GM18873 (cell line): ENCODE measurements at regions not wholly inside any gene's neighbourhood (a gene's known extent, or its start where the extent isn't known, plus 50 kb on each side); places are given as distances from the start of the nearest gene placed in this dataset.

ENCODE experiments used
- ATAC-seq: cut with Tn5 transposase; IDR thresholded peaks from one replicate; pipeline ENCODE4 v1.9.1; 2021; ENCODE audit warnings: mild to moderate bottlenecking, moderate library complexity, moderate number of reproducible peaks; ENCODE audit not compliant: unreplicated experiment, low FRiP score

DNA sequence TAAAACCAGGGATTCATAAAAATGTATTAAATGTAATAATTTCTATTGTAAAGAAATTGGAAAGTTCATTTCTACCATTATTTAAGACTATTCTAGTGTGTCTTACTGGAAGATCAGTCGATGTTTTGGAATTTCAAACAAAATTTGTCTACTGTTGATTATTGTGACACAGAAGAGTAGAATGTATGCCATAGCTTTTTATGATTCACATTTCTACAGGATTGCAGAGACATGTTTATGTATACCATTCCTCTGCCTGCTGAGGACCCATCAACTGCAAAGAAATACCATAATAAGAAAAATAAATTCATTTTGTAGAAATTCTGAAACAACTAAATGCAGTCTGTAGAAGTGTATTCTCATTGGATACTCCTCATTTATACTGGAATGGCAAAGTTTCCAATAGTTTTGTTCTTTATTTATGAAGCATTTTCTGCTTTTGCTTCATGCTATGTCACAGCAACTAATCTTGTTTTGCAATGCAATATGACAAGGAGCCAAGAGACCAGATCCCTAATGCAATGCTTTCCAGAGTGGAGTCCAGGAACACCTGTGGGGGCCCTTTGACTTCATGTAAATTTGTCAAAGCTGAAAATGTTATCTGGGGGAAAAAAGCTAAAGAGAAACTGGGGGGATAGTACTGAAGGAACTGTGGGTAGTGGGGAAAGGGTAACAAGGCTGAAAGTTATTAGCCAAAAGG lies 172.9 kb upstream of the LRIG3 start:
- no peak for ATAC-seq

DNA sequence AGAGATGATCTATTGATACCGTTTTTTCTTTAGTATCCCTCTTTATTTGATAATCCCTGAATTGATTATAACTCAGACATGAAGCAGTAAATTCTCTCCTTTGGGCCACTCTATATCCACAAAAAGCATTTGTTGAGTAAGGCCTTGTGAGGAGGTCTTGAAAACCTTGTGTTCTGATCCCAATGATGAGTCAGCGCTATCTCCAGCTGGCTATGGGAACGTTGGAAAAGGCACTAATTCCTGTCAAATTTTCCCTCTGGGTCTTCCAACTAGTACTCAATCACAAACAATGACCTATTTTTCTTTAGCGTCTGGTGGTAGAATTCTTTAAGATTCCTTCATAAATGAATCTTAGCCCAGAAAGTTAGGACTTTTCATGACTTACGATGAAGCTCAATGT lies 168.4 kb upstream of the LRIG3 start:
- no peak for ATAC-seq

DNA sequence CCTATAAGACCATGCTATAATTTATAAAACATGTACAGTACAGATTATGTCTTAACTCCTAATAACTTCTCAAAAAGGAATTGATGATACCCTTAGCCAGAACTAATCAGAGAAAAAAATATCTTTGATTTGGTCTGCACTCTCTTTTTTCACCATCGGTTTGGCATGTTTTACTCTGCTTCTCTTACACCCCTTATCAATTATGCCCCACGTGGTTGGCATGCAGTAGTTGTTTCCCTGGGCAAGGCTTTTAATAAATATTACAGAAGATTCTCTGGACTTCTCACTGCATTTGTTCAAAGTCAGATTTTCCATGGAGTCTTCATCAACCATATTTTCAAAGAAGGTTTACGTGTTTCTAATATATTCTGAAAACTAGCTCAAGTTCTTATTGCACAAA lies 167.4 kb upstream of the LRIG3 start:
- no peak for ATAC-seq

DNA sequence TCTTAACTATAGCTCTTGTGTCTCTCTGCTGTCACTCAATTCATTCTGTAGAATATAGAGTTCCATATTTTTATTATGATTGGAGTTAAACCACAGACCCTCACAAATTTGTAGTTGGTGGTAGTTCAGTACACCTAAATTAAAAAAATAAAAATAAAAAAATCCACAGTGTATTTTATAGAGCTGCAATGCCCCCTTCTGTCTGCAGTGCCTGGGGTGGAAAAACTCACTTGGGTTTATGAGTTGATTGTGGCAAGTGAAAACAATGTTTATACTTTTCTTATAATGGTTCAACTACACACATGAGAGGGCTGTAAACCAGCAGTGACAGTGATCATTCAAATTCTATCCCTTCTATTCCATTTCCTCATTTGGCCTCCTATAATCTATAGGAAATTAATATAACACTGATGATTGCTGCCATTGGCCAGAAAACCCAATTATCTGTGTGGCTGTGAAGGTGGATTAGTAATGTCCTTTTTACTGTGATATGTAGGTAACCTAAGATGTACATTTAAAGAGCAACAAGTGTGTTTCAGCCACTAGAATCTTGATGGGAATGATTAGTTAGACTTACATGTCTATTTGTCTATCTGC lies 166.9 kb upstream of the LRIG3 start:
- ATAC-seq = no peak

DNA sequence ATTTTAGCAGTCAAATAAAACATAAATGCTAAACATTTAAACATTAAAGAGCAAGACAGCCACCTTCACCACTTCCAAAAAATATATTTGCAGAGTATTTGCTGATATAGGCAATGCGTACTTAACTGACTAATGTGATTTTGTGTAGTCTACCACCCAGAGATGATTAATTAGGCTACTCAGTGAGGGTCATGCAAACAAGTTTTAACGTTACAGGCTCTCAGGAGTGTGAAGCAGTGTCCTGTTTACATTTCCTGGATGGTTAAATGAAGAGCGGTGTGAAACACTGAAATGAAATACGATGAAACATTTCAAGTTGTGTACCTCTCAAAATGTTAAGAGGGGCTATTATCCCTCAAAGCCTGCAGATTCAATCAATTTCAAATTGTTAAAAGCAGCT lies 165.8 kb upstream of the LRIG3 start:
- ATAC-seq = no peak

DNA sequence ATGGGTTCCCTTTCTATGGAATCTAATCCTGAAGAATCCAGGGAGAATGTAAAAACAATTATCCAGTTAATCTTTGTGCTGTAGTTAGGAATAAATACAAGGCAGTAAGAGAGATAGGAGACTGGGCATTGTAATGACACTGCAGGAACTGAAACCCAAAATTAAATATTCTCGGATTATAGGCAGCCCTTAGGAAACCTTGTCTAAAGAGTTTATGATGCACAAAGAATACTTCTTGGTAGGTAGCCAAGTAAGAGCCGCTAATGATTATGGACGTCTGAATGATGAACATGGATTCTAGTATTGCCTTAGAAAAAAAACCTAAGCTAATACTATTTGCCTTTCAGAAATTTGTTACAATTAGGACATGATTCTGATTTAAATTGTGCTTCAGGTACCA lies 165.4 kb upstream of the LRIG3 start:
- ATAC-seq = no peak

DNA sequence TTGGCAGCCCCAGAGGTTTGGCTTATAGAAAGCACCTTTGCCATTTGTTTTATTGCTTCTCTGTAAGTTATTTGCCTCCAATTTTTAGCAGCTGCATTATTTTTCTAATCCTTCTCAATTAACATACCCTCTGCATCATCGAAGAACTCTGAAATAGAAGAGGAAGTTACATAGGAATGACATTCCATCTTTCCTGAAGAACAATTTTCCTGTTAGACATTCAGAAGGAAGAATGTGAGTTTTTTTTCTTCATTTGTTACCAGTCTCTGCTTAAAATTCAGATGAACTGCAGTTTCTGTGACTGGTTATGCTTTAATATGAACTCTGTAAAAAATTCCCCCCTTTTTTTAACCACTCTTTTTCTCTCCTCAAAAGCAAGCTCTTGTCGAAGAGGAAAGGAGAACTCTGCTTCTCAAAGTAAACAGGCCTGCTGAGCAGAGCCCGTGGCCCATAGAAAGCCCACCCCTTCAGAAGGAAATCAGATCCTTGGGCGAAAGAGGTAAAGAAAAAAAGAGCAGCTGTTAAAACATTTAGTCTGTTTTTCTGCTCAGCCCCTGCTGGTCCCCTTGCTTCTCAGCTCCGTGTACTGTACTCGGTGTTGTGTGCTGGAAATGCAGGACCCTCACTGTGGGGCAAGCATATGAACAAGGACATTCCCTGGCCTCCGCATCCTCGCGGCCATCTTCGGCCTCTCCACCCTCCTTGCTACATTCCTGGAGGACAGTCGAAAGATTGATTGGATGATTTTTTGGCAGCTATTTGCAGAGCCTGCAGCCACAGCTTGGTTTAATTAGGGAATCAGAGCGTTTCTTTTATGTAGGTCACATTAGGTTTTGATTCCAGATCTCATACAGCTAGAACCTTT lies 164.4 kb upstream of the LRIG3 start:
- ATAC-seq = no peak

DNA sequence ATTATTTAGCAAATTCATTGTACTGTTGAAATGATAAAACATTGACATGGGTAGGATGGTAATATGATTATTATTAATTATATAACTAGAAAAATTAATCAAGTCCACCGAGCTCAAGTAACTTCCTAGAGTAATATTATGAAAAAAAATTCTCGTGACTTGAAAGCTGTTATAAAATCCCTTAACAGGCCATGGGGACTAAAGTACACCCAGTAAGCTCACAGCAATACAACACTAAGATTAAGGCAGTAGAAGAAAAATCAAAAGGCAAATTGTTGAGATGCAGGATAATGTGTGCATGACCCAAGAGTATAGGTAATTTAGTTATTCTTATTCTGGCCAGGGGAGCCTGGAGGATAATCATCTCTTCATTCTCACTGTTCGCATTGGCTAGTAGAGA lies 162.6 kb upstream of the LRIG3 start:
- no peak for ATAC-seq

DNA sequence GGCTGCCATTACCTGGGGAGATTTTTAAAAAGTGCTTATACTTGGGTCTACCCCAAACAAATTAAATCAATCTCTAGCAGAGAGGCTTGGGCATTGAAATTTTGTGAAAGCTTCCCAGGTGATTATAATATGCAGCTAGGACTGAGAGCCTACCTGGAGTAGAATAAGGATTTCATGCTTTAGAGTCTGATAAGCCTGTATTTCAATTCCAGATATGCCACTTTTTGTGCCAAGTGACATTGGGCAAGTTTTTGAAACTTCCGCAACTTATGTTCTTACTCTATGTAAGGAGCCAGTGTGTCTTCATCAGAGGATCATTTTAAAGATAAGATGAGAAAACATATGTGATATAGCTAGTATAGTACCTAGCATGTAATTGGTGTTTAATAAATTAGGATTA lies 159.8 kb upstream of the LRIG3 start:
- ATAC-seq = no peak

DNA sequence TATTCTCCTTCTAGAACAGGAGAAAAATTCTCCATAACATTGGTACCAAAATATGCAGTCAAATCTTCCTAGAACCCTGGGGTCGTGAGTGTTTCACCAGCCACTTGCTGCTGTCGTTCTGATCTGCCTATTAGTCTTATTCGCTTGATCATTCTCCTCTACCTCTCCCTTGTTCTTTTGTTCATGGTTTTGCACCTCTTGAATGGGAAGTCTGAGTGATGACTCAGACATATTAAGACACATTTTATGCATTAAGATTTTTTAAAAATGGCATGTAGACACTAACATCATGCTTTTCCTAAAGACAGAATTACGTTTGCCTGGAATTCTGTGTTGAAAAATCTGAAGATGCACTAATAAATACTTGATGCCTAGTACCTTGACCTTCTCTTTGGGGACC lies 159.2 kb upstream of the LRIG3 start:
- ATAC-seq = no peak

DNA sequence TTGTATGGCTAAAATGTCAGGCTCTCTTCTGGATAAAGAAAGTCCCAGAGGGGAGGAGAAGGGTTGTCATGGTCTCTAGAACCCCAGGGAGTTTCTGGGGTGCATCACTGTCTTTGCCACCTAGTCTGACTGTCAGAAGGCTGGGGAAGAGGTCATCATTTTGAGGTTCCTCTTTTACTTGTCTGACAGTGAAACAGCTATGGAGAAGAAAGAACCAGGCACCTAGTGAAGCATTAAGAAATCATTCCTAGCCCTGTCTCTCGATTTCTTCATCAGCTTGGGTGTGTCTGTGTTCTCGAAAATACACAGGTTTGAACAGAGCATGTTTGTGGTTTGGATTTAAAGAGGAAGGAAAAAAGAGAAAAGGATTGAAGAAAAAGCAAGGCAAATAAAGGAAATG lies 158.7 kb upstream of the LRIG3 start:
- no peak for ATAC-seq

DNA sequence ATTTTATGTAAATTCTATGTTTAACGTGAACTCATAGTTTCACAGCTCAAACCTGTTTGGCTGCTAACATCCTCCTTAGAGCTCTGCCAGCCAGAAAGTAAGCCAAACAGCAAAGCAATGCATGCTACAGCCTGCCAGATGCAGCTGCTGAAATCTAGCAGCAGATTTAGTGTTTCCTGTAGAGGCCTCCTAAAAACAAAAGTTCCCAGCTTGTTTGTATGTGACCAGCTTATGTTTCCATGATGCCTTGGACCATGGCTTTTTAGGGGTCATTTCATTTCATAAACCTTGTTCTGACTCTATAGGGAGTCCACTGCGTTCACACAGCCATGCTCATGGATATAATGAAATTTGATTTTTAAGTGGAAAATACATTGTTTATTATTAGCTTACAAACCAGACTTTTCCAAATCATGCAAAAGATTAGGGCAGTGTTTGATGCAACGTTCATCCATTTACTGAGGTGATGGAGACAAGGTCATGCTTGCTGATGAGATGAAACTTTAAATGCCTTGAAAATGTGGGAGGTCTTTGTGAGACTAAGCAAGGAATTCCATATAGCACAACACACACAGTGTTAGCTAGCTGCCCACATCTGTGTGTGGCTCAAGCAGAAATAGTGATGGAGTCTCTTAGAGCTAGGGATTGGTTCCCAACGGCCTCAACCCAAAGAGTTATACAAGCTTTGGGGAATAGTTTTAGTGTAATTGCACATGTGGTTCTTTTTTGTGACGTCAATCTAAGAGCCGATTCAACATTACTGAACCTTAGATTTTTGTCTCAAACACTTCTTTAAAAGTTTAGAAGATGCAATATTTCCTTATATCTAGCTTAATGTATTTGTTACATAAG lies 157.5 kb upstream of the LRIG3 start:
- ATAC-seq = no peak

DNA sequence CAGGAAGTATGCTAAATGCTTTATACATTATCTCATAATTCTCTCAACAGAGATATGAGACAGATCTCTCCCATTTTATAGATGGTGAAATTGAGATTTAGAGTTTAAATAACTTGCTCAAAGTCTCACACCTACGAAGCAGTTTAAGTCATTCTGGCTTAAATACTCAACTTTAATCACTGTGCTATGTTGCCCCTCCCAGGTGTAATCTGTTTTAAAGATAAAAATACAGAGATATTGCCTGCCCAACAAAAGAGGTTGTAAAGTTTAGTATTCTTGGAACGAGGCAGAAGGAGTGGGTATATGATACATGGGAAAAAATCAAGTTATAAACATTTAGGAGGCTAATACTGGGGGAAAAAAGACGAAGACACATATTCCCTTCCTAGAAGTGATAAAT lies 156.8 kb upstream of the LRIG3 start:
- no peak for ATAC-seq

DNA sequence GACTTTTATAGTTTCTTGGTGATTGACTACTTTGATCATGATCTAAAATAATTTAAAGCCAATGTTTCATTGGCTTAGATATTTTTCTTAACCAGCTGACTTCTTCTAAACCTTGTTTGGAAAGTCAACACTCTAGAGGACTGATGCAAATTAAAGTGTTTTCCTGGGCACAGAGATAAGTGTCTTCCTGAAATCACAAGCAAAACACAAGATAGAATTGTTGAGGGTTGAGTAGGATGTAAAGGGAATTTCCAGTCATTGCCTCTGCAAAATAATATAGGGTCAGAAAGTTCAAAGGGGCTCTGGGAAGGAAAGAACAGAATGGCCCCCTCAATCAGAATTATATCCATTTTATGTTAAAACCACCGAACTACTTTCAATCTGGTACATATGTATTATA lies 156.3 kb upstream of the LRIG3 start:
- no peak for ATAC-seq

DNA sequence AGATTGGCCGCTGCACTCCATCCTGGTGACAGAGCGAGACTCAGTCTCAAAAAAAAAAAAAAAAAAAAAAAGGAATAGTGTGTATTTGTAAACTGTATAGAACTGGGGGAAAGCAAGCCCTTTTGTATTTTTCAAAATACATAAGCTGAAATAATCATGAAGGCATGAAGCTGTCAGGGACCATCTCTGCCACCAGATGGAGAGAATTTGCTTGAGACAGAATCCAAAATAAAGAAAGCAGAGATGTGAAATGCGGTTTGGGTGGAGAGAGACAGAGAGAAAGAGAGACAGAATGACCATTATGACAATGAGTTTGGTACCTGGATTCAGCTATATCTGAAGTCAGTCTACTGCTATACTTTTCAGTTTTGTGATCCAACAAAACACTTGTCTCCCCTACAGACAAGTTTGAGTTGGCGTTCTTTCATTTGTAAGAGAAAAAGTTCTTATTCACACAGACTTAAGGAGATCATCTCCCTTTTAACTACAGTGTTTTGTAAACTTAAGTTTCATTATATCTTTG lies 155.7 kb upstream of the LRIG3 start:
- ATAC-seq = no peak

DNA sequence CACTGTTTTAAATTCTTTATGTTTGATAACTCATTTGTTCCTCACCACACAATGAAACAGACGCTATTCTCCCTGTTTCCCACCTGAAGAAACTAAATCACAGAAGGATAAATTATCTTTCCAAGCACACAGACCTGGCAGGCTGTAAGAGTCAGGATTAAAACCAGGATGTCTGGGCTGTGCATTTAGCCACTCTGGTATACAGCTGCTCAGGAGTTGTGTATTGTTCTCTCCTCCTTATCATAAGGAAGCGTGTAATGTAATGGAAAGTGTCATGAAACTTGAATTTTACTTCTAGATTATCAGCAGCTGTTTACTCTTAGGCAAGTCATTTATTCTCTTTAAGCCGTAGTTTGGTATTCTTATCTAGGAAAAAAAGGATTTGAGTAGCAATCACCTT lies 154.8 kb upstream of the LRIG3 start:
- ATAC-seq = no peak

DNA sequence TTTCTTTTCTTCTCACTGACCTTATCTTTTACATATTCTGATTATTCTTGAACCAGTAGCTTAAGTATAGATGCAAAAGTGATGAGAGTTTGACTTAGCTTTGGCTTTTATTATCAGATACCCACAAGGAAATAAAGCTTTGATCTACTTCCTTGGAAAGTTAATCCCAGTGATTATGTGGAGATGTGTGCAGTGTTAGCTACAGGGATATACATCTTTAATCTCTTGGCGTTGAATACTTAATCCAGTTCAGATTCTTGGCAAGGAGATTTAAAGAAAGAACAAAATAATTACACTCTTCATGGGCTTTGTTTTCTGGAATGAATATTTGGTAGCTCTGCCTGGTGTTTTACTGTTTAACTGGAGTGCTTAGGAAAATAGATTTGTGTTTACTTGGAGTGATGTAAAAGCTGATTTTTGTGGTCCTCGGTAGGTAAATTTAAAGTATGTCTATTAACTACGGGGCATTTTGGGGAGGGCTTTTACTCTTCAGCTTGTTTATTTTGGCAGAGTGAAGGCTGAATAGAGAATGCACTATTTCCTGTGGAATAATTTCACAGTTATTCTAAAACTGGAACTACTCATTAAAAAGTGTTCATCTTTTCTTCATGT lies 150.1 kb upstream of the LRIG3 start:
- no peak for ATAC-seq

DNA sequence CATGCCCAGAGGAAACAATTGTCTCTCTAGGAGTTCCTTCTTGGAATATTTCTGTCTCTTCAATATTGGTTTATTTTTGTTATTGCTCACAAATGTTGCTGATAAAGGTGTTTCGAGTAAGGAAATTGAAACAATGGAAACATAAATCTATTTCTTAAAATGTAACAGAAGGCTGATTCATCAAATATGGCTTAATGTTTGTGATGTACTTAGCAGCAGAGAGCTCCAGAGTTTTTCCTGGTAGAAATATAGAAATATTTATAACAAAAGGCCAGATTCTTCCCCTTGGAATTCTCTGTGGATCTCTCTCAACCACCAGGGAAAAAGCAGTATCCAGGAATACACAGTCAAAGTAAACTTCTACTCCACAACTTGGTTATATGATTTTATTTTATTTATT lies 149.2 kb upstream of the LRIG3 start:
- ATAC-seq = no peak

DNA sequence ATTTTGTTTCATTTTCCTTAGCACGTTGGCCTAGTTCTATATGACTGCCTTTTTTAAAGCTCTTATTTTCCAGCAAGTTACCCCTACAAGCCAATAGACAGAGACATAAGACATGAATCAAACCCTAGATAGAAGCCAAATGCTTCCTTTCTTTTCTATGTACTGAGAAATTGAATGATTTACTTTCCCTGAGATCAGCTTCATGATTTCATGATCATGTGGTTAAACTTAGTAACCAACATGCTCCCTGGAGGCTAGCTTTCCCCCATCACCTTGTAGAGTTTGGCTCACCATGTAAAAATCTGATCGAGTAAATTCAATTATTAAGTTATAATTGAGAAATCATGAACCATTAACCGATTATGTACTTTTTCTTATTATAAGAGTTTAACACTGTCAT lies 148.1 kb upstream of the LRIG3 start:
- no peak for ATAC-seq

DNA sequence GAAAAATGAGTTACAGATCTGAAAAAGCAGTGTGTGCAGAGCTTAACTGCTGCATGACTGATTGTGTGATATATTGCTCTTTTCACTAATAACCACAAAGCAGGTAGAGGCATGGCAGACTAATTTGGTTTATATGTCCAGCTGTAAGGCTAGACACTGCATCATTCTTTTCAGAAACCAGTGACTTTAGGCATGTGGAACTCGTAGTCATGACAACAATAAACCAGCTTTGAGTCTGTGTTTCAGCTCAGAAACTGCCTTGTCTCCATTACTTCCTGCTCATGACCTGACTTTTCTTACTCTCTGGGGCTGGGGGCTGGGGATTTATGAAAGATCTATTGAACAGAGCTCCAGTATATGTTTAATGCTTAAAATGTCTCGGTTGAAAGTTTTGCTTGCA lies 146.8 kb upstream of the LRIG3 start:
- ATAC-seq = no peak
